ENCODE measurements at regions not wholly inside any gene's neighbourhood (a gene's known extent, or its start where the extent isn't known, plus 50 kb on each side); places are given as distances from the start of the nearest gene placed in this dataset.

DNA sequence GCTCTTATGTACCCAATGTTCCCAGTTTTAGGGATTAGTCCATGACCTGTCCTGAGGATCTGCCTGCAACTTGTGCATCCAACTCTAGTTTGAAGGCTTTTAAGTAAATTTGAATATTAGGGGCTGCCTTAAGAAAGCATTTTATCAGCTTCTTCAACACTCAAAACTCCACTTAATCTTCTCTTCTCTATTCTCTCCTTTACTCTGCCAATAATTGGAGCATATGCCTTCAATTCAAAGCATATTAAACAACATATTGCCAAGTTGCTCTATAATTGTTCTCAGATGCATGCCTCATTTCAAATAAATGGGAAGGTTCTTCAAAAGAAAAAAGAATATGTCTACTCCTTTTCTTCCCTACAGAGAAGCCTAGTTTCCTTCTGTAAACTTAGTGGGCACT, 84.8 kb upstream of the NCKAP5 start:
- H3K27me3 Mint-ChIP-seq: no peaks in the 10 kb centered on the region
- no peaks in the 10 kb centered on the region for H3K4me1 Mint-ChIP-seq (ENCODE audit: low read depth)
- intact Hi-C loops (cut with micrococcal nuclease): no loop called here
- peaks cover 15% of the 10 kb centered on the region for H3K9me3 Mint-ChIP-seq
- no peak overlapping the region for H3K4me3 Mint-ChIP-seq
- H3K36me3 Mint-ChIP-seq (ENCODE audit: low read depth): no peaks in the 10 kb centered on the region
- H3K27ac Mint-ChIP-seq: no peak overlapping the region

DNA sequence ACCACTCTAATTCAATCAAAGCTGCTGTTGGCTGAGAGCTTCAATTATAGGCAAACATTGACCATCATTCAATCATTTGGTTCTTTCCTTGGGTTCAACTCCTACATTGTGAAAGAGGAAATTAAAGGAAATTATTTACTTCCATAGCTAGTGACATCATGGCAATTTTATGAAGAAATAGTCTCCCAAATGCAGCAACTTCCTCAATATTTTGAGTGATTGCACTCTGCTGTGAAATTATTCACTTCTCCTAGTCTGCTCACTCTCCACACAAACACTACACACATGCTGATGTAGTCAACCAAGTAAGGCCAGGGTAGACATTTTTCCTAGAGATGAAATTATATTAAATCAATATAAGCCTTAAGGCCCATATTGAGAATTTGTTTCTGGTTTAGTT, 86.7 kb upstream of the NCKAP5 start:
- Mint-ChIP-seq H3K4me1 (ENCODE audit: low read depth) (no peaks in the 10 kb centered on the region), H3K27ac (no peak overlapping the region), H3K27me3 (no peaks in the 10 kb centered on the region), H3K36me3 (ENCODE audit: low read depth) (no peaks in the 10 kb centered on the region), H3K4me3 (no peak overlapping the region), H3K9me3 (peaks cover 9% of the 10 kb centered on the region)
- intact Hi-C loops (cut with micrococcal nuclease): no loop called here

DNA sequence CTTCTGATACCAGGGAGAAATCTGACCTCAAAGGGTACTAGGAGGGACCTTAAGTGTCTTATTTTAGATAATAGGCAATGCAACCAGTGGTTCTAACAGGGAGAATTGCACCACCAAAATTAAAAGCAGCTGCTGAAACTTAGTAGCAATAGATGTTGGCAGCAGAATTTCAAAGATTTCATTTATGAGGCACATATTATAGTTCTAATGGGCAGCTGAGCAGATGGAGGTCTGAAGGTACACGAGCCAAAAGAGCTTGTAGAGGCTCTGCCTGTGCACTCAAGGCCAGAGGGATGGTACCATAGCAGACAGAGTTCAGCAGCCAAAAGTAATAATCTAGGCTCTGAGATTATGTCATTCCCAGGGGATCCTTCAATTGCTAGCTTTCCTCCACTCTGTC, 87.3 kb upstream of the NCKAP5 start:
- Mint-ChIP-seq H3K9me3 (peaks cover 9% of the 10 kb centered on the region), H3K27me3 (no peaks in the 10 kb centered on the region), H3K4me3 (no peak overlapping the region), H3K4me1 (ENCODE audit: low read depth) (no peaks in the 10 kb centered on the region), H3K27ac (no peak overlapping the region), H3K36me3 (ENCODE audit: low read depth) (no peaks in the 10 kb centered on the region)
- intact Hi-C loops (cut with micrococcal nuclease): no loop called here

DNA sequence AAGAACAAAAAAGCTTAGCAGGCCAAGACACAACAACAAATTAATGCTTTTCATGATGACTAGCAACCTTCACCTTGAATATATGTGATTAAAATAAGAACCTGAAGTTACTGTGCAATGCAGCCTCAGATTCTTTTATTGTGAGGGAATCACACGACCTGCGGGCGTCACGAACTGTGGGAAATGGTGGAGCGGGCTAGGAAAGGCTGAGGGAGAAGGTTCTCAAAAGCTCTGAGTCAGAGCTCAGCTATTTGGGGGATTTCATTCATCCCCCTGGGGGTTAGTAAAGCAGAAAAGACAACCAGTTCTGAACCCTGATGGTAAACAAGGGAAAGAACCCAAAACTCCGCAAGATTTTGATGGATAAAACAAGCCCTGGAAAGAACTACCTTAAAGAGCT, 89.3 kb upstream of the NCKAP5 start:
- no peaks in the 10 kb centered on the region for H3K27me3 Mint-ChIP-seq
- no peaks in the 10 kb centered on the region for H3K4me1 Mint-ChIP-seq (ENCODE audit: low read depth)
- H3K36me3 Mint-ChIP-seq (ENCODE audit: low read depth): no peaks in the 10 kb centered on the region
- H3K9me3 Mint-ChIP-seq: peaks cover 8% of the 10 kb centered on the region
- no peak overlapping the region for H3K27ac Mint-ChIP-seq
- intact Hi-C loops (cut with micrococcal nuclease): no loop called here
- H3K4me3 Mint-ChIP-seq: no peak overlapping the region

DNA sequence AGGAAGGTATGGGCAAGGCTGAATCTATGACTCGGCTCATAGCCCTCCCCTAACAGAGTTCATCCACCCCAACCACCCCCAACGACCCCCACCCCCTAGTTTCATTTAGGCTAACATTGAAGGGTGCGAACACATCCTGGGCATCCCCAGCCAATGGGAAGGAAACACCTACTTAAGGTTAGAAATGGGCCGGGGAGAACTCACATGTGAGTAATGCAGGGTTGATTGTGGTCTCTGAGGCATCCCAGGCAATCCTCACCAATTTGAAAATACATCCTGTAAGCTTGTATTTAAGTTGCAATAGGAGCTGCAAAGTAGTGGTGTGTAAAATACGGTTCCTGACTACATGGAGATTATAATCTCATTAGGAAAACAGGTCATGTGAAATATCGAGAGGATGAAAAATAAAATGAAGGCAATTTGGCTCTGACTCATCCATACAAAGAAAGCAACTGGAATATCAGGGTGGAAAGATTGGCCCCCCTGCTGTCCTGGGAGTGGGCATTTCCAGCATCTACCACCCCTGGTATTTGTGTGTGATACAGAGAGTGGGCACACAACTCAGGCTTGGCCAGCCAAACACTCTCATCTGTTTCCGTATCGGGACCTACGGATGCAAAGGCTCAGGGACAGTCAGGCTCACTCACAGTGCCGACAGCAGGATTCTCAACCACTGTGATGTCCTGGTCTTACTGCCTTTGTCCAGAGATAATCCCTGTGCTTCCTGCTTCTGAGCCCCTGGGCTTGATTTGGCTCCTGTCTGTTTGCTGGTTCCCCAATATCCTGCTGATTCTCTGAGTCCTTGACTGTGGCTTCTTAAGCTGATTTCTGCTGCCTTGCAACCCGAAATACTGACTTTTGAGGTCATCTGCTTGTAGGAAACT, 90.0 kb upstream of the NCKAP5 start:
- Mint-ChIP-seq H3K27ac (no peak overlapping the region), H3K36me3 (ENCODE audit: low read depth) (no peaks in the 10 kb centered on the region), H3K9me3 (peaks cover 1% of the 10 kb centered on the region), H3K4me1 (ENCODE audit: low read depth) (no peaks in the 10 kb centered on the region), H3K4me3 (no peak overlapping the region), H3K27me3 (no peaks in the 10 kb centered on the region)
- intact Hi-C loops (cut with micrococcal nuclease): no loop called here

GRCh38 chr2:133660510-133660909, 92.2 kb upstream of the NCKAP5 start:
- no peak overlapping the region for H3K4me3 Mint-ChIP-seq
- no peaks in the 10 kb centered on the region for H3K36me3 Mint-ChIP-seq (ENCODE audit: low read depth)
- H3K4me1 Mint-ChIP-seq (ENCODE audit: low read depth): no peaks in the 10 kb centered on the region
- H3K27ac Mint-ChIP-seq: no peak overlapping the region
- no peaks in the 10 kb centered on the region for H3K9me3 Mint-ChIP-seq
- intact Hi-C loops (cut with micrococcal nuclease): no loop called here
- no peaks in the 10 kb centered on the region for H3K27me3 Mint-ChIP-seq

- Mint-ChIP-seq H3K4me1 (ENCODE audit: low read depth) (no peaks in the 10 kb centered on the region), H3K4me3 (no peak overlapping the region), H3K9me3 (no peaks in the 10 kb centered on the region), H3K27me3 (no peaks in the 10 kb centered on the region), H3K36me3 (ENCODE audit: low read depth) (no peaks in the 10 kb centered on the region), H3K27ac (no peak overlapping the region)
- intact Hi-C loops (cut with micrococcal nuclease): no loop called here
These were observed 93.1 kb upstream of the NCKAP5 start for GRCh38 chr2:133661392-133661791.

DNA sequence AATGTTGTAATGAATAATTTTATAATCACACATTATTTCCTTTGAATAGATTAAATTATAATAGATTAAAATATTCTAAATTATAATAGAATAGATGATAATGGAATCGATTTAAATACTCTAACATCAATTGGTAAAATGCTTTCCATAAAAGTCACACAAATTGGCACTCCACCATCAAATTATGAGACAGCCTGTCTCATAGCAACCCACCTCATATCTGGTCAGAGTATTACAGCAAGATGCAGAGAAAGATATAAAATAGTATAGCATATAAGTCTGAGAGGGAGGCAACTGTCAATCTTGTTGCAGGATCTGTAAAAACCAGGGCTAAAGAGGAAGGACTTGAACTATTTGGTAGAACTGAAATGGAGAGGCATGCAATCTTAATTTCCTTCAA, 98.4 kb upstream of the NCKAP5 start:
- Mint-ChIP-seq H3K27me3 (no peaks in the 10 kb centered on the region), H3K36me3 (ENCODE audit: low read depth) (no peaks in the 10 kb centered on the region), H3K4me3 (no peak overlapping the region), H3K9me3 (peaks cover 18% of the 10 kb centered on the region), H3K4me1 (ENCODE audit: low read depth) (no peaks in the 10 kb centered on the region), H3K27ac (no peak overlapping the region)
- intact Hi-C loops (cut with micrococcal nuclease): no loop called here

DNA sequence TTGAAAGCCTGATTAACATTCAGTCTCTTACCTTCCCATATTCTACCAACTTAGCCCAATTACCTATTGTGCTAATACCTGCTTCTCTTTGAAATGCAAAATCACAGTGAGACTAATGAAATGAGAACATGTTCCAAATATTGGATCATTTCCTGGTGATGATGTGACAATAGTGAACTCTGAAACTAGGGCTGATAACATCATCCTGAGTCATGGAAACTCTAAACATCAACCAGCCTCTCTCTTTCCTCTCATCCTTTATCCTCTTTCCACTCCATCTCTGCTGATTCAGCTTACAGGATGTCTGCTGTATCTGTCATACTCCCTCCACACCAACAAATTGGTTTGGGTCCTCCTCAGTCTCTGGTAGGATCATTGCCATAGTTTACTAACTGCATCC, 98.8 kb upstream of the NCKAP5 start:
- intact Hi-C loops (cut with micrococcal nuclease): no loop called here

GRCh38 chr2:133667968-133668367, 99.7 kb upstream of the NCKAP5 start:
- Mint-ChIP-seq H3K4me1 (ENCODE audit: low read depth) (no peaks in the 10 kb centered on the region), H3K4me3 (no peak overlapping the region), H3K27ac (no peak overlapping the region), H3K27me3 (no peaks in the 10 kb centered on the region), H3K36me3 (ENCODE audit: low read depth) (no peaks in the 10 kb centered on the region), H3K9me3 (peaks cover 18% of the 10 kb centered on the region)
- intact Hi-C loops (cut with micrococcal nuclease): no loop called here

More for the DNA sequence above, 98.8 kb upstream of the NCKAP5 start:
- H3K4me3 Mint-ChIP-seq: no peak overlapping the region
- no peaks in the 10 kb centered on the region for H3K36me3 Mint-ChIP-seq (ENCODE audit: low read depth)
- H3K27ac Mint-ChIP-seq: no peak overlapping the region
- H3K9me3 Mint-ChIP-seq: peaks cover 18% of the 10 kb centered on the region
- H3K4me1 Mint-ChIP-seq (ENCODE audit: low read depth): no peaks in the 10 kb centered on the region
- H3K27me3 Mint-ChIP-seq: no peaks in the 10 kb centered on the region

DNA sequence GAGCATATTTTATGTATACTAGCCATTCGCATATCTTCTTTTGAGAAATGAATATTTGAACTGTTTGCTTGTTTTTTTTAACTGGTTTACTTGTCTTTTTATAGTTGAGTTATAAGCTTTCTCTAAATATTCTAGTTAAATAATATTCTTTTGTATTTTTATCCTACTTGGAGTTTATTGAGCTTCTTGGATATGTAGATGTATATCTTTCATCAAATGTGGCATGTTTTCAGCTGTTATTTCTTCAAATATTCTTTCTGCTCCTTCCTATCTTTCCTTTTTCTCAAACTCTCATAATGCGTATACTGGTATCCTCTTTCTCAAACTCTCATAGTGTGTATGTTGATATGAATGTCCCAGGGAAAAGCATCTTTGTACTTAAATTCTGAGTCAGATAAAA, 100.3 kb upstream of the NCKAP5 start:
- H3K36me3 Mint-ChIP-seq (ENCODE audit: low read depth): no peaks in the 10 kb centered on the region
- H3K27me3 Mint-ChIP-seq: no peaks in the 10 kb centered on the region
- H3K9me3 Mint-ChIP-seq: peaks cover 18% of the 10 kb centered on the region
- intact Hi-C loops (cut with micrococcal nuclease): no loop called here
- no peak overlapping the region for H3K27ac Mint-ChIP-seq
- no peaks in the 10 kb centered on the region for H3K4me1 Mint-ChIP-seq (ENCODE audit: low read depth)
- no peak overlapping the region for H3K4me3 Mint-ChIP-seq

DNA sequence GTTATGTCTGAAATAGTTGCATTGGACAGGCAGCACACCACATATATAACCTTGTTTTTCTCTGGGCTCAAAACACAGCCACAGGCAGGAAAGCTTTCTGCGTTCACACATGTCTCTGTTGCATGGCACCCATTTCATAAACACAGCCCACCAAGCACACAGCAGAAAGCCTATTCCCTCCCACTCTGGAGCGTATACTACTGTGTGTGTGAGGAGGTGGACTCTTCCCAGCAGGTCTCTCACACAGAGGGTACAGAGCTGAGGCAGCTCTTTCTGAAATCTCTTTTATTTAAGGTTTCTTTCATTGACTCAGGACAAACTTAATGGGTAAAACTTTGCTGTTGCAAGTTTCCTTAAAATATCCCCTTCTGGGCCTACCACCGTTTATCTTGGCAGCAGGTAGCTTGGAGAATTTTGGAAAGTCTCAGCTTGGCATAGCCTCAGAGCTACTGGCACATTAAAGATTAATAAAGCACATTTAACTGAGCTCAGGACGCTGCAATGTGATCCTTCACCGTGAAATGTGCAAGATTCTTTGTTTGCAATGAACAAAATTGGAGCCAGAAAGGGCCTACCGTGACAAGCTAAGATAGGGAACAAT, 105.1 kb upstream of the NCKAP5 start:
- Mint-ChIP-seq H3K27me3 (no peaks in the 10 kb centered on the region), H3K4me1 (ENCODE audit: low read depth) (no peaks in the 10 kb centered on the region), H3K4me3 (no peak overlapping the region), H3K27ac (no peak overlapping the region), H3K9me3 (peaks cover 17% of the 10 kb centered on the region), H3K36me3 (ENCODE audit: low read depth) (no peaks in the 10 kb centered on the region)
- intact Hi-C loops (cut with micrococcal nuclease): no loop called here

DNA sequence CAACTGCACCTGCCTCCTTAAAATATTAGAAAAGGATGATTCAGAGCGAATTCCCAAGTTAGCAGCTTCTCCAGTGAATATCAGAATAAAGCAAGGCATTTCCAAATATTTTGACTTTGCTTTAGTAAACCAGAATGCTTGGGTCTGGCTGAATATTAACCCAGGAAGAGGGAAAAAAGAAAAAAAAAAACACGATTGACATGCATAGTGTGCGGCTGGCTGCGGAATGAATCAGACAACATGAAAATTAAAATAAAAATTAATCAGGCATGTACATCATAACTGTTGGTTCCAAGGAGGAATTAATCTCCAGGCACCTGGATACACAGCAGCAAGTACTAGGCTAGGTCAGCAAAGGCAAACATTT, 105.8 kb upstream of the NCKAP5 start:
- H3K27ac Mint-ChIP-seq: no peak overlapping the region
- H3K36me3 Mint-ChIP-seq (ENCODE audit: low read depth): no peaks in the 10 kb centered on the region
- intact Hi-C loops (cut with micrococcal nuclease): no loop called here
- no peaks in the 10 kb centered on the region for H3K4me1 Mint-ChIP-seq (ENCODE audit: low read depth)
- no peak overlapping the region for H3K4me3 Mint-ChIP-seq
- H3K27me3 Mint-ChIP-seq: no peaks in the 10 kb centered on the region
- peaks cover 11% of the 10 kb centered on the region for H3K9me3 Mint-ChIP-seq

DNA sequence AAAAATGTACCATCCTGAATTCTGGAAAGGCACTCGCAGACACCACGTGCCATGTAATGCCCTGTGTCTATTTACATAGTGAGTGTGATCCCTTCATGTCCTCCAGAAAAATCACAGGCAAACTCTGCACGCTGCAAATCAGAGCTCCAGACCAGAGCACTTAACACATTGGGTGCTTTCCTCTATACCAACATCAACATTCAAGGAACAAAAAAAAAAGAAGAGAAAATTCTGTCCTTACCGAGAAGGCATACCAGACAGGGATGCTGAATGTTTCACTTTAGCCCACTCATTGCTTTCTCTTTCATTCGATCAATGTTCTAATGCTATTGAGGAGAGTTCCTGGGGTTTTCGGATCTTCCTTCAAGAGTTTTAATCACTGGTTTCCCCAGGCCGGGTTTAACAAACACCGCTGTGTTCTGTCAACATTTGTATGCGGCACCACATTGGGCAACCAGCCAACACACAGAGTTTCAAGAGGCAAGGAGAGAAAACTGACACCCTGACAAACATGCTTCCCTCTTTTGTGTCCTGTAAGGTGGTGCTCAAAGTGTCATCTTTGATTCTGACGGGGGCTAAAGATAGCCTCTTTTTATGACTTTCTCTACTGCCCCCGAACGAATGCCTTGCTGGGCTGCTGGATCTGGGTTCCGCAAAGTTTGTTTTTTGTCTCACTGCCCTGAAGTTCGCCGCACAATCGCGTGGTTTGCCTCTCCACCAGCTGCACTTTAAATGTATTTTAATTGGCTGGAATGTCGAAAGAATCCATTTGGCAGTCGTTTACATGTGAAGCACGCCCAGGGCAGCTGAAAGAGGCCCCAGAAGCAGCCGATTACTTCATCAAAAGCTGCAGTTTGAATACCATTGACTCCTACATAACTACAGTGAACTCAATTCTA, 106.4 kb upstream of the NCKAP5 start:
- Mint-ChIP-seq H3K4me3 (no peak overlapping the region), H3K27ac (no peak overlapping the region), H3K4me1 (ENCODE audit: low read depth) (no peaks in the 10 kb centered on the region), H3K27me3 (no peaks in the 10 kb centered on the region), H3K36me3 (ENCODE audit: low read depth) (no peaks in the 10 kb centered on the region), H3K9me3 (peaks cover 5% of the 10 kb centered on the region)
- intact Hi-C loops (cut with micrococcal nuclease): no loop called here
